HG03442 (cell line): ENCODE measurements at regions not wholly inside any gene's neighbourhood (a gene's known extent, or its start where the extent isn't known, plus 50 kb on each side); places are given as distances from the start of the nearest gene placed in this dataset.

Source experiments
- ATAC-seq: cut with Tn5 transposase; IDR thresholded peaks from one replicate; pipeline ENCODE4 v1.9.1; 2021; ENCODE audit warnings: mild to moderate bottlenecking, moderate library complexity; ENCODE audit not compliant: unreplicated experiment

- ATAC-seq = no peak
Measured at GRCh38 chr16:5885521-5885920, 787.9 kb upstream of the EEF2KMT start.

- ATAC-seq = no peak
Measured at GRCh38 chr16:5884996-5885395, 787.4 kb upstream of the EEF2KMT start.

GRCh38 chr16:5884339-5884738 is 786.7 kb upstream of the EEF2KMT start:
- ATAC-seq = no peak

DNA sequence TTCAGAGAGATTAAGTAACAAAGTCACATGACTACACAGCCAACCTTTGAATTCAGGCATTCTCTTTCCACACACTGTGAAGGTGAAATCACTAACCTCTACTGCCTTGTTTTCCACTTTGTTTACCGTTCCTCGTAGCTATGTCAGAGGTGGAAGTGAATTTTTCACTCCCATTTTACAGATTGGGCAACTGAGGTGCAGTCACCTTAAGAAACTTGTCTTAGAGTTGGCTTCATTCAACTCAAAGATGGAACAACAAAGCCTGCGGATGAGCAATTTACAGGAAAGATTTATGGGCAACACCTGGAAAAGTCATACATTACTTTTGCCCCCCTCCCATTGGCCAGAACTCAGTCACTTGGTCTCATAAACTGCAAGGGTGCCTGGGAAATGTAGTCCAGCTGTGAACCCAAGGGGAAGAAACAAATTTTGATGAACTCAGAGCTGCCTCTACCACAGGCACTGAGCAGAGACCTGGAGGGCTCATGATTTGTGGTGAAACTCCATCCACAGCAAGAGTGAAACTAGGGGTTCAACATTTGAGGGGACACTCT is 784.6 kb upstream of the EEF2KMT start:
- ATAC-seq = no peak

DNA sequence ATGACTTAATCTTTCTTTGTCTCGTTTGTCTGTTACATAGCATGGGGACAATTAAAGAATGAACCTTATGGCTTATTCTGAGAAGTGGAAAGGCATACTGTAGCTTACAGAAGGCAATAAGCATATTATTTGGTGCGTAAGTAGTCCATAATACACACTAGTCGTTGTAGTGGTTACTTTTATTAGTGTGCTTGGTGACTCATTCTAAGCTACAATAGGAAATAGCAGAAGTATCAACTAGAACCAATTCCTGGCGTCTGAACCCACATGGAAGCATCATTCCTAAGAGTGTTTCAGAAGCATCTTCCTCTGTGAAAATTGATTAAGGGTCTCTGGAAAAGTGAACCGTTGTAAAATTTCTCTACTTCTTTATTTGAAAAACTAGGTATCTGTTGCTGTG is 777.8 kb upstream of the EEF2KMT start:
- ATAC-seq = no peak

GRCh38 chr16:5874899-5875298 is 777.3 kb upstream of the EEF2KMT start:
- no peak for ATAC-seq

- ATAC-seq = no peak
Measured at GRCh38 chr16:5873221-5873620, 775.6 kb upstream of the EEF2KMT start.

DNA sequence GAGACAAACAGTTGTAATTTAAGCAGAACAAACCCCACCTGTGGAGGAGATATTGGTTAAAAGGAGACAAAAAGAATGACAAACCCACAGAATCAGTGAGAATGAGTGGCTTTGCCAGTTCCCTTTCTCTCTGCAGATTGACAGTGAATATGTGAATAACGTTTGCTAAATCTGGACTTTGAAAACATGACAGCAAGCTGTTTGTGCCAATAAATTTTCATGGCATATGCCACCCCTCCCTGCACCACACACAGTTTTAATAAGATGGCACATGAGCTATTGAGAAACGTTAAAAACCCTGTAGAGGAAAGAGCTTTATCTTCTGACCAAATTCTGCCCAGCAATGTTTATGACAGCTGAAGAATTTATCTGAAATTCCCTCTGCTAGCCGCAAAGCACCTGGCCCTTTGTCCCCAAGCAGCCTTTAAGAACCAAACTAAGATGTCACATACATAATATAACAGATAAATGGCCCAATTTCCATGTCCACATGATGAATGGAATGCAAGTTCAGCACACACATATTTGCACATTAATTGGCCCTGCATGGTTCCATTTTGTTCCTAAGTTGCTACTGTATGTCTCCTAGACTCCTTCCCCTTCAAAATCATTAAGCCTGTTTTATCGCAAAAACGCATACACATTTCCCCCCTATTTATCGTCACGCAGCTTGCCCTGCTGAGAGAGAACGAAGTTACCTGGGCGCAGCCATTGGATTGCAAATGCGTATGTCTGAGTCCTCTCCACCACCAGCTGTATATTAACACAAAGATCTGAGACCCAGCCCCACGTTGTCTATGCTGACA is 773.5 kb upstream of the EEF2KMT start:
- no peak for ATAC-seq

- no peak for ATAC-seq
Measured at GRCh38 chr16:5867250-5867649, 769.7 kb upstream of the EEF2KMT start.

GRCh38 chr16:5865236-5865635 is 767.6 kb upstream of the EEF2KMT start:
- no peak for ATAC-seq

GRCh38 chr16:5863071-5863606 is 765.5 kb upstream of the EEF2KMT start:
- ATAC-seq = no peak

- ATAC-seq = no peak
Measured at GRCh38 chr16:5862103-5862840, 764.7 kb upstream of the EEF2KMT start.

DNA sequence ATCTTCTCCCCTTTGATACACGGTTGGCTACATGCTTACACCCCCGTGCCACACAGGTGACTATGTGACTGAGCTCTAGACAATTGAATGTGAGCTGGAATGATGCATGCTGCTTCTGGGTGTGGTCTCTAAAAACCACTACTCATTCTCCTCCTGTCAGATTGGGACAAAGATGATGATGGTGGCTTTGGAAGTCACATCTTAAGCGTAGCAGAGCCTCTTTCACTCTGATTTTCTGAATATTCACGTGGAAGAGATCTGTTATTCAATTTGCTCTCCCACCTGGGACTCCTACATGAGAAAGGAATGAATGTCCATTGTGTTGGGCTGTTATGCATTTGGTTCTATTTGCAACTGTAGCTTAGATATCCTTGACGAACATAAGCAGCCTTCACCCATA is 763.6 kb upstream of the EEF2KMT start:
- ATAC-seq = no peak

GRCh38 chr16:5858180-5858579 is 760.6 kb upstream of the EEF2KMT start:
- no peak for ATAC-seq

- no peak for ATAC-seq
Measured at GRCh38 chr16:5854027-5854426, 756.4 kb upstream of the EEF2KMT start.

DNA sequence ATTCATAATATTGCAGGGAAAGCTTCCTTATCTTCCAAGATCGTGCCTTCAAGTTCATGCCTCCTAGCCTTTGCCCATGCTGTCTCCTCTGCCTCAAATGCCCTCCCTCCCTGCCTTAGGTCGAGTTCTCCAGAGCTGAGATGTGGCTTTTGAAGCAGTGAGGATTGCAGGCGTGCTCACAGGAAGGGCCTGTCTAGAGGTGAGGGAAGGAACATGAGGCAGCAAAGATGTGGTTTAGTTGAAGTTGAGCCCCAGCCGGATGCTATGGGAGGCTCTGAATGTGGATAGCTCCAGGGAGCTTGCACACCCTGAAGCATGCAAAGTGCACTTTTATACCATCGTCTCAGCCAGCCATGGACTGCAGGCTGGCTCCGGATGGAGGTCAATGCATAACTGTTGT is 754.6 kb upstream of the EEF2KMT start:
- ATAC-seq = no peak

GRCh38 chr16:5851393-5851982 is 753.9 kb upstream of the EEF2KMT start:
- ATAC-seq = no peak

- ATAC-seq = no peak
Measured at GRCh38 chr16:5850632-5851392, 753.2 kb upstream of the EEF2KMT start.

GRCh38 chr16:5845046-5845445 is 747.5 kb upstream of the EEF2KMT start:
- no peak for ATAC-seq

DNA sequence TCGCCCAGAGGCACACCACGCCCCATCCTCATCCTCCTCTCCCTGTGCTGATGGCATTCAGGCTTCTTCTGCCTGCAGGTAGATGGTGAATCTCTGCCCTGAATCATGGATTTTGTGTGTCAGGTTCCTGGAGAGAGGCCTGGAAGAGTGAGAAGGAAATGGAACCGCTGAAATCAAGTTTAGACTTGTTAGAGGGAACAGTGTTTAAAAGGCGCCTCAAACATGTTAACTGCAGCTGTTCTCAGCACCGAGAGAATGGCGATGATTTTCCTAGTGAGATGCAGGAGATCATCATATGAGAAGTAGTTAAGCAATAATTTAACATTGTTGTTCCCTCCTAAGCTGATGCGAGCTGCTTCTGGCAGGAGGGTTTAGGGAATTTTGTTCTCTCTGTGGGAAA is 744.4 kb upstream of the EEF2KMT start:
- ATAC-seq = no peak

GRCh38 chr16:5838725-5839124 is 741.1 kb upstream of the EEF2KMT start:
- no peak for ATAC-seq
